ENCODE measurements at regions not wholly inside any gene's neighbourhood (a gene's known extent, or its start where the extent isn't known, plus 50 kb on each side); places are given as distances from the start of the nearest gene placed in this dataset.

- TF ChIP-seq POLR2AphosphoS5 (IDR thresholded peaks at IDR 0.05; ENCODE audit: control insufficient read depth, insufficient read depth, low read depth, low read length): no peak
- TF ChIP-seq KDM2B (CRISPR knock-in tag; IDR thresholded peaks at IDR 0.05): no peak
- no peak for TF ChIP-seq SNRNP70 (optimal IDR thresholded peaks at IDR 0.05; ENCODE audit: low read depth, low read length)
- no peak for TF ChIP-seq DPF2 (IDR thresholded peaks at IDR 0.05)
Observed at GRCh38 chr4:89468602-89469001, 161.0 kb upstream of the GPRIN3 start (continued).

- FAIRE-seq (no peak), DNase-seq (ENCODE audit: extremely low read depth in 1 of 4, low spot score in 3 of 4) (no peak), ATAC-seq (no peak)
- ChIA-PET POLR2A (no interaction called here), CTCF (ENCODE audit: low intra/inter-chr PET ratio) (interaction anchor here (0.6 kb wide), 1 partner anchor 308 kb away, joined by 4 read pairs; no protein-coding TSS in a partner anchor)
- Histone ChIP-seq H3K36me3 (ENCODE audit: control insufficient read depth, insufficient read depth, low read length) (no peaks in the 10 kb centered on the region), H3K9me1 (ENCODE audit: control insufficient read depth, insufficient read depth, low read length) (no peaks in the 10 kb centered on the region), H3K4me1 (replicated peaks in 1 of 2; ENCODE audit: control insufficient read depth in 2 of 2, insufficient read depth in 2 of 2, low read length in 2 of 2) (no peaks in the 10 kb centered on the region), H2AFZ (ENCODE audit: low read depth, low read length) (no peak overlapping the region), H3K9ac (ENCODE audit: insufficient read depth in 1 of 2, low read depth in 2 of 2, low read length in 2 of 2) (no peak overlapping the region), H3K9me3 (replicated peaks; ENCODE audit: control insufficient read depth, insufficient read depth, low read depth, low read length) (no peaks in the 10 kb centered on the region), H3K4me3 (no peak overlapping the region), H3K79me2 (ENCODE audit: control insufficient read depth, insufficient read depth, low read length) (no peaks in the 10 kb centered on the region), H3K4me2 (ENCODE audit: insufficient read depth, low read length) (no peak overlapping the region), H3K27ac (ENCODE audit: extremely low read depth, low read depth, low read length) (no peak overlapping the region), H3K27me3 (ENCODE audit: control insufficient read depth in 2 of 2, insufficient read depth in 2 of 2, low read length in 2 of 2) (no peaks in the 10 kb centered on the region), H4K20me1 (replicated peaks; ENCODE audit: control insufficient read depth, insufficient read depth, low read length) (no peaks in the 10 kb centered on the region)
- no TSS peak for BruUV-seq (replicated peaks)
- intact Hi-C loops (cut with micrococcal nuclease) (no loop called here), in situ Hi-C loops (cut with MboI) (no loop called here)
- TF ChIP-seq MTA3 (IDR thresholded peaks at IDR 0.05; ENCODE audit: borderline replicate concordance): no peak
- TF ChIP-seq, protein P1, sequence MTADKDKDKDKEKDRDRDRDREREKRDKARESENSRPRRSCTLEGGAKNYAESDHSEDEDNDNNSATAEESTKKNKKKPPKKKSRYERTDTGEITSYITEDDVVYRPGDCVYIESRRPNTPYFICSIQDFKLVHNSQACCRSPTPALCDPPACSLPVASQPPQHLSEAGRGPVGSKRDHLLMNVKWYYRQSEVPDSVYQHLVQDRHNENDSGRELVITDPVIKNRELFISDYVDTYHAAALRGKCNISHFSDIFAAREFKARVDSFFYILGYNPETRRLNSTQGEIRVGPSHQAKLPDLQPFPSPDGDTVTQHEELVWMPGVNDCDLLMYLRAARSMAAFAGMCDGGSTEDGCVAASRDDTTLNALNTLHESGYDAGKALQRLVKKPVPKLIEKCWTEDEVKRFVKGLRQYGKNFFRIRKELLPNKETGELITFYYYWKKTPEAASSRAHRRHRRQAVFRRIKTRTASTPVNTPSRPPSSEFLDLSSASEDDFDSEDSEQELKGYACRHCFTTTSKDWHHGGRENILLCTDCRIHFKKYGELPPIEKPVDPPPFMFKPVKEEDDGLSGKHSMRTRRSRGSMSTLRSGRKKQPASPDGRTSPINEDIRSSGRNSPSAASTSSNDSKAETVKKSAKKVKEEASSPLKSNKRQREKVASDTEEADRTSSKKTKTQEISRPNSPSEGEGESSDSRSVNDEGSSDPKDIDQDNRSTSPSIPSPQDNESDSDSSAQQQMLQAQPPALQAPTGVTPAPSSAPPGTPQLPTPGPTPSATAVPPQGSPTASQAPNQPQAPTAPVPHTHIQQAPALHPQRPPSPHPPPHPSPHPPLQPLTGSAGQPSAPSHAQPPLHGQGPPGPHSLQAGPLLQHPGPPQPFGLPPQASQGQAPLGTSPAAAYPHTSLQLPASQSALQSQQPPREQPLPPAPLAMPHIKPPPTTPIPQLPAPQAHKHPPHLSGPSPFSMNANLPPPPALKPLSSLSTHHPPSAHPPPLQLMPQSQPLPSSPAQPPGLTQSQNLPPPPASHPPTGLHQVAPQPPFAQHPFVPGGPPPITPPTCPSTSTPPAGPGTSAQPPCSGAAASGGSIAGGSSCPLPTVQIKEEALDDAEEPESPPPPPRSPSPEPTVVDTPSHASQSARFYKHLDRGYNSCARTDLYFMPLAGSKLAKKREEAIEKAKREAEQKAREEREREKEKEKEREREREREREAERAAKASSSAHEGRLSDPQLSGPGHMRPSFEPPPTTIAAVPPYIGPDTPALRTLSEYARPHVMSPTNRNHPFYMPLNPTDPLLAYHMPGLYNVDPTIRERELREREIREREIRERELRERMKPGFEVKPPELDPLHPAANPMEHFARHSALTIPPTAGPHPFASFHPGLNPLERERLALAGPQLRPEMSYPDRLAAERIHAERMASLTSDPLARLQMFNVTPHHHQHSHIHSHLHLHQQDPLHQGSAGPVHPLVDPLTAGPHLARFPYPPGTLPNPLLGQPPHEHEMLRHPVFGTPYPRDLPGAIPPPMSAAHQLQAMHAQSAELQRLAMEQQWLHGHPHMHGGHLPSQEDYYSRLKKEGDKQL (CRISPR knock-in tag; IDR thresholded peaks at IDR 0.05; ENCODE audit: borderline replicate concordance): no peak
- TF ChIP-seq LCOR (CRISPR knock-in tag; IDR thresholded peaks at IDR 0.05): no peak
- TF ChIP-seq MYNN (IDR thresholded peaks at IDR 0.05): no peak
- TF ChIP-seq MYNN (CRISPR knock-in tag; IDR thresholded peaks at IDR 0.05): no peak
- no peak for TF ChIP-seq ZNF696 (CRISPR knock-in tag; conservative IDR thresholded peaks at IDR 0.05)
- TF ChIP-seq CREM (IDR thresholded peaks at IDR 0.05; ENCODE audit: low read depth): no peak
- TF ChIP-seq, protein P2, sequence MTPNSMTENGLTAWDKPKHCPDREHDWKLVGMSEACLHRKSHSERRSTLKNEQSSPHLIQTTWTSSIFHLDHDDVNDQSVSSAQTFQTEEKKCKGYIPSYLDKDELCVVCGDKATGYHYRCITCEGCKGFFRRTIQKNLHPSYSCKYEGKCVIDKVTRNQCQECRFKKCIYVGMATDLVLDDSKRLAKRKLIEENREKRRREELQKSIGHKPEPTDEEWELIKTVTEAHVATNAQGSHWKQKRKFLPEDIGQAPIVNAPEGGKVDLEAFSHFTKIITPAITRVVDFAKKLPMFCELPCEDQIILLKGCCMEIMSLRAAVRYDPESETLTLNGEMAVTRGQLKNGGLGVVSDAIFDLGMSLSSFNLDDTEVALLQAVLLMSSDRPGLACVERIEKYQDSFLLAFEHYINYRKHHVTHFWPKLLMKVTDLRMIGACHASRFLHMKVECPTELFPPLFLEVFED (CRISPR knock-in tag; conservative IDR thresholded peaks at IDR 0.05): no peak
- TF ChIP-seq, protein P3, sequence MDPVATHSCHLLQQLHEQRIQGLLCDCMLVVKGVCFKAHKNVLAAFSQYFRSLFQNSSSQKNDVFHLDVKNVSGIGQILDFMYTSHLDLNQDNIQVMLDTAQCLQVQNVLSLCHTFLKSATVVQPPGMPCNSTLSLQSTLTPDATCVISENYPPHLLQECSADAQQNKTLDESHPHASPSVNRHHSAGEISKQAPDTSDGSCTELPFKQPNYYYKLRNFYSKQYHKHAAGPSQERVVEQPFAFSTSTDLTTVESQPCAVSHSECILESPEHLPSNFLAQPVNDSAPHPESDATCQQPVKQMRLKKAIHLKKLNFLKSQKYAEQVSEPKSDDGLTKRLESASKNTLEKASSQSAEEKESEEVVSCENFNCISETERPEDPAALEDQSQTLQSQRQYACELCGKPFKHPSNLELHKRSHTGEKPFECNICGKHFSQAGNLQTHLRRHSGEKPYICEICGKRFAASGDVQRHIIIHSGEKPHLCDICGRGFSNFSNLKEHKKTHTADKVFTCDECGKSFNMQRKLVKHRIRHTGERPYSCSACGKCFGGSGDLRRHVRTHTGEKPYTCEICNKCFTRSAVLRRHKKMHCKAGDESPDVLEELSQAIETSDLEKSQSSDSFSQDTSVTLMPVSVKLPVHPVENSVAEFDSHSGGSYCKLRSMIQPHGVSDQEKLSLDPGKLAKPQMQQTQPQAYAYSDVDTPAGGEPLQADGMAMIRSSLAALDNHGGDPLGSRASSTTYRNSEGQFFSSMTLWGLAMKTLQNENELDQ (CRISPR knock-in tag; IDR thresholded peaks at IDR 0.05; ENCODE audit: borderline replicate concordance): no peak
- no peak for TF ChIP-seq ESRRB (CRISPR knock-in tag; IDR thresholded peaks at IDR 0.05; ENCODE audit: borderline replicate concordance)
- no peak for TF ChIP-seq CBFB (CRISPR knock-in tag; IDR thresholded peaks at IDR 0.05)
Observed at GRCh38 chr4:89463341-89463740, 155.7 kb upstream of the GPRIN3 start.
